PFSK-1 (cell line): ENCODE measurements at regions not wholly inside any gene's neighbourhood (a gene's known extent, or its start where the extent isn't known, plus 50 kb on each side); places are given as distances from the start of the nearest gene placed in this dataset.

Experiments used
- FOXP2 ChIP-seq: optimal IDR thresholded peaks from 2 replicates; pipeline ENCODE3; 2011; ENCODE audit warnings: borderline replicate concordance, control low read depth, inconsistent platforms; ENCODE audit not compliant: insufficient read depth; ENCODE audit errors: extremely low read length, extremely low read depth
- POLR2AphosphoS5 ChIP-seq: IDR thresholded peaks from 2 replicates; pipeline ENCODE4 v1.6.1; 2012; ENCODE audit warnings: low read depth, mild to moderate bottlenecking, control low read depth, low read length, moderate library complexity
- SIN3A ChIP-seq: IDR thresholded peaks from 2 replicates; pipeline ENCODE4 v1.6.1; 2012; ENCODE audit warnings: mild to moderate bottlenecking, low read length, moderate library complexity, borderline replicate concordance; ENCODE audit not compliant: insufficient read depth
- TAF1 ChIP-seq: IDR thresholded peaks from 2 replicates; pipeline ENCODE4 v1.6.1; 2012; ENCODE audit warnings: low read length, control low read depth, borderline replicate concordance; ENCODE audit not compliant: insufficient read depth
- TF ChIP-seq, protein P1 (sequence below), 2 experiments: IDR thresholded peaks; 2 replicates each; pipeline versions ENCODE4 v1.6.1 to v1.8.0; 2011 to 2012; ENCODE audit warnings: low read depth in 2 of 2, low read length in 2 of 2, control low read depth in 1 of 2, inconsistent platforms in 1 of 2, mild to moderate bottlenecking in 1 of 2, moderate library complexity in 1 of 2; ENCODE audit not compliant: insufficient read depth in 1 of 2

DNA sequence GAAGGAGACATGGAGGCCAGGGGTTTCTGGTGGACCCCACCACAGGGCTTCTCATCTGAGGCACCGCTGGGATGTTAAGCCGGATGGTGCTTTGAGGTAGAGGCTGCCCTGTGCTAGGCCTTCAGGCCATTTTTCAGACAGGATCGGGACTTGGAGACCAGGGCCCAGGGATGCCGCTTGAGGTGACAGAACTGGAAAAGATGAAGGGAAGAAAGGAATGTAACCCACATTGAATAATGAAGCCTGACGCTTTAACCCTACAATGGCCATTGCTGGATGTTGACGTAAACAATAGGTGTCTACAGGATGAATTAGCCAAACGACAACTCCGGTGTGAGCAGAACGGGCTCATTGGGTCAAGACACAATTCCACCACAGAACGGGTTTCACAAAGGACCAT is 62.5 kb downstream of the CEBPB start:
- no peak for TF ChIP-seq TAF1
- no peak for TF ChIP-seq POLR2AphosphoS5
- TF ChIP-seq SIN3A = no peak
- TF ChIP-seq, protein P1, sequence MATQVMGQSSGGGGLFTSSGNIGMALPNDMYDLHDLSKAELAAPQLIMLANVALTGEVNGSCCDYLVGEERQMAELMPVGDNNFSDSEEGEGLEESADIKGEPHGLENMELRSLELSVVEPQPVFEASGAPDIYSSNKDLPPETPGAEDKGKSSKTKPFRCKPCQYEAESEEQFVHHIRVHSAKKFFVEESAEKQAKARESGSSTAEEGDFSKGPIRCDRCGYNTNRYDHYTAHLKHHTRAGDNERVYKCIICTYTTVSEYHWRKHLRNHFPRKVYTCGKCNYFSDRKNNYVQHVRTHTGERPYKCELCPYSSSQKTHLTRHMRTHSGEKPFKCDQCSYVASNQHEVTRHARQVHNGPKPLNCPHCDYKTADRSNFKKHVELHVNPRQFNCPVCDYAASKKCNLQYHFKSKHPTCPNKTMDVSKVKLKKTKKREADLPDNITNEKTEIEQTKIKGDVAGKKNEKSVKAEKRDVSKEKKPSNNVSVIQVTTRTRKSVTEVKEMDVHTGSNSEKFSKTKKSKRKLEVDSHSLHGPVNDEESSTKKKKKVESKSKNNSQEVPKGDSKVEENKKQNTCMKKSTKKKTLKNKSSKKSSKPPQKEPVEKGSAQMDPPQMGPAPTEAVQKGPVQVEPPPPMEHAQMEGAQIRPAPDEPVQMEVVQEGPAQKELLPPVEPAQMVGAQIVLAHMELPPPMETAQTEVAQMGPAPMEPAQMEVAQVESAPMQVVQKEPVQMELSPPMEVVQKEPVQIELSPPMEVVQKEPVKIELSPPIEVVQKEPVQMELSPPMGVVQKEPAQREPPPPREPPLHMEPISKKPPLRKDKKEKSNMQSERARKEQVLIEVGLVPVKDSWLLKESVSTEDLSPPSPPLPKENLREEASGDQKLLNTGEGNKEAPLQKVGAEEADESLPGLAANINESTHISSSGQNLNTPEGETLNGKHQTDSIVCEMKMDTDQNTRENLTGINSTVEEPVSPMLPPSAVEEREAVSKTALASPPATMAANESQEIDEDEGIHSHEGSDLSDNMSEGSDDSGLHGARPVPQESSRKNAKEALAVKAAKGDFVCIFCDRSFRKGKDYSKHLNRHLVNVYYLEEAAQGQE (IDR thresholded peaks at IDR 0.05; ENCODE audit: insufficient read depth in 1 of 2, low read depth in 2 of 2, low read length in 2 of 2) = no peak
- no peak for TF ChIP-seq FOXP2
